Adrenal gland (tissue), 5 donors: ENCODE measurements at regions not wholly inside any gene's neighbourhood (a gene's known extent, or its start where the extent isn't known, plus 50 kb on each side); places are given as distances from the start of the nearest gene placed in this dataset.

Source experiments
- POLR2A ChIP-seq, 2 donors: fragments of 450-650 bp; IDR thresholded peaks; one replicate each; pipeline ENCODE4 v1.6.1; 2017; ENCODE audit warnings: antibody characterized with exemption in 2 of 2, mild to moderate bottlenecking in 2 of 2, moderate library complexity in 1 of 2
- TF ChIP-seq, protein P1 (sequence below), 6 experiments: fragments of 450-650 bp in 4 of 6; fragments of 200-600 bp in 2 of 6; sonication (generic) in 1 of 6; IDR thresholded peaks; 1 replicate in 5 of 6; 2 replicates in 1 of 6; pipeline versions ENCODE4 v1.5.1 to v1.8.0; 2016 to 2021; ENCODE audit warnings: antibody characterized with exemption in 6 of 6, mild to moderate bottlenecking in 2 of 6, moderate library complexity in 1 of 6
- donor health status: DM: no; HTN: no; CAD: no.

- TF ChIP-seq, protein P1, sequence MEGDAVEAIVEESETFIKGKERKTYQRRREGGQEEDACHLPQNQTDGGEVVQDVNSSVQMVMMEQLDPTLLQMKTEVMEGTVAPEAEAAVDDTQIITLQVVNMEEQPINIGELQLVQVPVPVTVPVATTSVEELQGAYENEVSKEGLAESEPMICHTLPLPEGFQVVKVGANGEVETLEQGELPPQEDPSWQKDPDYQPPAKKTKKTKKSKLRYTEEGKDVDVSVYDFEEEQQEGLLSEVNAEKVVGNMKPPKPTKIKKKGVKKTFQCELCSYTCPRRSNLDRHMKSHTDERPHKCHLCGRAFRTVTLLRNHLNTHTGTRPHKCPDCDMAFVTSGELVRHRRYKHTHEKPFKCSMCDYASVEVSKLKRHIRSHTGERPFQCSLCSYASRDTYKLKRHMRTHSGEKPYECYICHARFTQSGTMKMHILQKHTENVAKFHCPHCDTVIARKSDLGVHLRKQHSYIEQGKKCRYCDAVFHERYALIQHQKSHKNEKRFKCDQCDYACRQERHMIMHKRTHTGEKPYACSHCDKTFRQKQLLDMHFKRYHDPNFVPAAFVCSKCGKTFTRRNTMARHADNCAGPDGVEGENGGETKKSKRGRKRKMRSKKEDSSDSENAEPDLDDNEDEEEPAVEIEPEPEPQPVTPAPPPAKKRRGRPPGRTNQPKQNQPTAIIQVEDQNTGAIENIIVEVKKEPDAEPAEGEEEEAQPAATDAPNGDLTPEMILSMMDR (IDR thresholded peaks at IDR 0.05), result no peak
- no peak for TF ChIP-seq POLR2A (IDR thresholded peaks at IDR 0.05)
Observed at GRCh38 chr15:69697916-69698315, 245.3 kb downstream of the RPLP1 start.
